HG03135 (cell line): ENCODE measurements at regions not wholly inside any gene's neighbourhood (a gene's known extent, or its start where the extent isn't known, plus 50 kb on each side); places are given as distances from the start of the nearest gene placed in this dataset.

Experiments used
- ATAC-seq: cut with Tn5 transposase; IDR thresholded peaks from one replicate; pipeline ENCODE4 v1.9.1; 2021; ENCODE audit warnings: mild to moderate bottlenecking, moderate library complexity; ENCODE audit not compliant: unreplicated experiment

- no peak for ATAC-seq
Measured at GRCh38 chr13:89920461-89920860, 1427.0 kb upstream of the MIR17HG start.

- ATAC-seq, result no peak
Measured at GRCh38 chr13:89923052-89923451, 1424.4 kb upstream of the MIR17HG start.

GRCh38 chr13:89923736-89924135 lies 1423.8 kb upstream of the MIR17HG start:
- no peak for ATAC-seq

GRCh38 chr13:89925107-89925506 lies 1422.4 kb upstream of the MIR17HG start:
- ATAC-seq, result no peak

GRCh38 chr13:89930861-89931260 lies 1416.6 kb upstream of the MIR17HG start:
- ATAC-seq, result no peak

GRCh38 chr13:89932902-89933301 lies 1414.6 kb upstream of the MIR17HG start:
- ATAC-seq, result no peak

GRCh38 chr13:89936256-89936655 lies 1411.2 kb upstream of the MIR17HG start:
- no peak for ATAC-seq

- ATAC-seq, result no peak
Measured at GRCh38 chr13:89937420-89937819, 1410.1 kb upstream of the MIR17HG start.

GRCh38 chr13:89940383-89940782 lies 1407.1 kb upstream of the MIR17HG start:
- ATAC-seq, result no peak

- ATAC-seq, result no peak
Measured at GRCh38 chr13:89943139-89943538, 1404.3 kb upstream of the MIR17HG start.

GRCh38 chr13:89950225-89950624 lies 1397.3 kb upstream of the MIR17HG start:
- ATAC-seq, result no peak

GRCh38 chr13:89951341-89951740 lies 1396.1 kb upstream of the MIR17HG start:
- no peak for ATAC-seq

- no peak for ATAC-seq
Measured at GRCh38 chr13:89953581-89953980, 1393.9 kb upstream of the MIR17HG start.

GRCh38 chr13:89955773-89956172 lies 1391.7 kb upstream of the MIR17HG start:
- ATAC-seq, result no peak

GRCh38 chr13:89959074-89959473 lies 1388.4 kb upstream of the MIR17HG start:
- no peak for ATAC-seq

GRCh38 chr13:89965252-89965651 lies 1382.2 kb upstream of the MIR17HG start:
- no peak for ATAC-seq

GRCh38 chr13:89966524-89966923 lies 1381.0 kb upstream of the MIR17HG start:
- ATAC-seq, result no peak

GRCh38 chr13:89967701-89968100 lies 1379.8 kb upstream of the MIR17HG start:
- no peak for ATAC-seq

- ATAC-seq, result no peak
Measured at GRCh38 chr13:89968470-89968869, 1379.0 kb upstream of the MIR17HG start.

- ATAC-seq, result no peak
Measured at GRCh38 chr13:89970353-89970709, 1377.2 kb upstream of the MIR17HG start.

- no peak for ATAC-seq
Measured at GRCh38 chr13:89977203-89977602, 1370.3 kb upstream of the MIR17HG start.

- no peak for ATAC-seq
Measured at GRCh38 chr13:89980896-89981295, 1366.6 kb upstream of the MIR17HG start.

GRCh38 chr13:89982407-89983095 lies 1364.9 kb upstream of the MIR17HG start:
- ATAC-seq, result no peak
